ENCODE measurements at regions not wholly inside any gene's neighbourhood (a gene's known extent, or its start where the extent isn't known, plus 50 kb on each side); places are given as distances from the start of the nearest gene placed in this dataset.

DNA sequence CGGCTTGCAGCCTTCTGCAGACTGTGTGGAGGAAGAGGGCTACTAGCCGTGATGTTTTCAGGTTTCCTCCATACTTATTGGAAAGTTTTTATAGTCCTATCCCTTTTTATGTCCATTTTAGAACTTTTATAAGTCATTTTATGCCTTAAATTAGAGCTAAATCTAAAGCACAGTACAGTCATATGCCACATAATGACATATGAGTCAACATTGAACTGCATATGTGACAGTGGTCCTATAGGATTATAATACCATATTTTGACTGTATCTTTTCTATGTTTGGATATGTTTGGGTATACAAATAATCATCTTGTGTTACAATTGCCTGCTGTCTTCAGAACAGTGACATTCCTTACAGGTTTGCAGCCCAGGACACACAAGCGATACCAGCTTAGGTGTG is 200.2 kb downstream of the SPRY1 start:
- H3K4me3 ChIP-seq (replicated peaks in 1 of 2; ENCODE audit: low read depth in 2 of 2, low read length in 2 of 2): no peak overlapping the region
- TF ChIP-seq, protein P1, sequence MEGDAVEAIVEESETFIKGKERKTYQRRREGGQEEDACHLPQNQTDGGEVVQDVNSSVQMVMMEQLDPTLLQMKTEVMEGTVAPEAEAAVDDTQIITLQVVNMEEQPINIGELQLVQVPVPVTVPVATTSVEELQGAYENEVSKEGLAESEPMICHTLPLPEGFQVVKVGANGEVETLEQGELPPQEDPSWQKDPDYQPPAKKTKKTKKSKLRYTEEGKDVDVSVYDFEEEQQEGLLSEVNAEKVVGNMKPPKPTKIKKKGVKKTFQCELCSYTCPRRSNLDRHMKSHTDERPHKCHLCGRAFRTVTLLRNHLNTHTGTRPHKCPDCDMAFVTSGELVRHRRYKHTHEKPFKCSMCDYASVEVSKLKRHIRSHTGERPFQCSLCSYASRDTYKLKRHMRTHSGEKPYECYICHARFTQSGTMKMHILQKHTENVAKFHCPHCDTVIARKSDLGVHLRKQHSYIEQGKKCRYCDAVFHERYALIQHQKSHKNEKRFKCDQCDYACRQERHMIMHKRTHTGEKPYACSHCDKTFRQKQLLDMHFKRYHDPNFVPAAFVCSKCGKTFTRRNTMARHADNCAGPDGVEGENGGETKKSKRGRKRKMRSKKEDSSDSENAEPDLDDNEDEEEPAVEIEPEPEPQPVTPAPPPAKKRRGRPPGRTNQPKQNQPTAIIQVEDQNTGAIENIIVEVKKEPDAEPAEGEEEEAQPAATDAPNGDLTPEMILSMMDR (IDR thresholded peaks at IDR 0.05; ENCODE audit: low read depth, low read length): no peak
- DNase-seq (ENCODE audit: low read depth in 2 of 2): no peak

DNA sequence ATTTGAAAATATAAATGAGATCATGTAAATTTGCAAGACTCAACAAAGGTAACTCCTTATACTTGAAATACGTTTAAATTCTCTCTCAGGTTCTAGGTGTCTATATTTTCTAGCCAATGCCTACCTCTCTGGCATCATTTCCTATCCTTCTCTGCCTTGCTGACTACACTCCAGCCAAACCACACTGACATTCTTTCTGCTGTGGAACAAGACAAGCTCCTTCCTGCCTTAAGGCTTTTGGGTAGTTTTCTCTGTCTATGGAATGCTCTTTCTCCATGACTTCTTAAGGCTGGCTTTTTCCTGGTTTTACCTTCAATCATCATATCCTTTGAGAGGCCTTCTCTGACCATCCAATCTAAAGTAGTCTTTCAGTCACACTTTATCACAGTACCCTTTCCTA is 201.0 kb downstream of the SPRY1 start:
- peak; percentile 57 to 78 for DNase-seq (ENCODE audit: low read depth in 2 of 2)
- H3K4me3 ChIP-seq (replicated peaks in 1 of 2; ENCODE audit: low read depth in 2 of 2, low read length in 2 of 2): no peak overlapping the region
- TF ChIP-seq, protein P1 (IDR thresholded peaks at IDR 0.05; ENCODE audit: low read depth, low read length): no peak

GRCh38 chr4:123598331-123598730 is 201.7 kb downstream of the SPRY1 start:
- H3K4me3 ChIP-seq (replicated peaks in 1 of 2; ENCODE audit: low read depth in 2 of 2, low read length in 2 of 2): no peak overlapping the region
- TF ChIP-seq, protein P1 (IDR thresholded peaks at IDR 0.05; ENCODE audit: low read depth, low read length): no peak
- no peak for DNase-seq (ENCODE audit: low read depth in 2 of 2)

GRCh38 chr4:123599061-123599919 is 202.7 kb downstream of the SPRY1 start:
- DNase-seq (ENCODE audit: low read depth in 2 of 2): peak; percentile 90

GRCh38 chr4:123599920-123600810 is 203.6 kb downstream of the SPRY1 start:
- TF ChIP-seq, protein P1 (IDR thresholded peaks at IDR 0.05; ENCODE audit: low read depth, low read length): no peak

More at GRCh38 chr4:123599061-123599919, 202.7 kb downstream of the SPRY1 start:
- TF ChIP-seq, protein P1 (IDR thresholded peaks at IDR 0.05; ENCODE audit: low read depth, low read length): no peak
- no peak overlapping the region for H3K4me3 ChIP-seq (replicated peaks in 1 of 2; ENCODE audit: low read depth in 2 of 2, low read length in 2 of 2)

GRCh38 chr4:123600987-123601904 is 204.7 kb downstream of the SPRY1 start:
- DNase-seq (ENCODE audit: low read depth in 2 of 2): no peak
- TF ChIP-seq, protein P1 (IDR thresholded peaks at IDR 0.05; ENCODE audit: low read depth, low read length): no peak
- no peak overlapping the region for H3K4me3 ChIP-seq (replicated peaks in 1 of 2; ENCODE audit: low read depth in 2 of 2, low read length in 2 of 2)

More at GRCh38 chr4:123599920-123600810, 203.6 kb downstream of the SPRY1 start:
- no peak overlapping the region for H3K4me3 ChIP-seq (replicated peaks in 1 of 2; ENCODE audit: low read depth in 2 of 2, low read length in 2 of 2)
- DNase-seq (ENCODE audit: low read depth in 2 of 2): peak; percentile 73 to 91
